ENCODE measurements at regions not wholly inside any gene's neighbourhood (a gene's known extent, or its start where the extent isn't known, plus 50 kb on each side); places are given as distances from the start of the nearest gene placed in this dataset.
A peak's percentile ranks its signal among the peaks of the same experiment; 100 is the strongest.

GRCh38 chr6:170114187-170114945 is 176.5 kb downstream of the DLL1 start:
- H3K4me3 ChIP-seq = no peak overlapping the region

DNA sequence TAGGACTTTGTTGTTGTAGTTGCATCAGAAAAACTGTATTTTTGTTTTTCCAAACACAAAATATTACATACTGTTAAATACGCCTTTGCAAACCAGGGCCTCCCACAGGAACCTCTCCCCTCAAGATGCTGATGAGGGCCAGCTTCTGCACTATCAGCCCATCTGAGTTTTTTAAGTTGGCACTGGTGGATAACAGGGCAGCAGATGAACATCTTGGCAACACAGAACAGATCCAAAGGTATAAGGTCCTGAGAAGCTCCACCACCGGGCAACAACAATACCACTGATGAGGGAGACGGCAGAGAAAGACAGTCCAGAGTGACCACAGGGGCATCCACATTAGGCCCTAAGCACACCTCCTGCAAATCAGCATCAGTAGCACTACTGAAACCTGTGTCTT is 177.7 kb downstream of the DLL1 start:
- Histone ChIP-seq H3K27ac (no peak overlapping the region), H3K9me3 (no peaks in the 10 kb centered on the region), H3K4me1 (no peaks in the 10 kb centered on the region), H3K36me3 (no peaks in the 10 kb centered on the region), H3K27me3 (no peaks in the 10 kb centered on the region), H3K4me3 (no peak overlapping the region)
- TF ChIP-seq, protein P1, sequence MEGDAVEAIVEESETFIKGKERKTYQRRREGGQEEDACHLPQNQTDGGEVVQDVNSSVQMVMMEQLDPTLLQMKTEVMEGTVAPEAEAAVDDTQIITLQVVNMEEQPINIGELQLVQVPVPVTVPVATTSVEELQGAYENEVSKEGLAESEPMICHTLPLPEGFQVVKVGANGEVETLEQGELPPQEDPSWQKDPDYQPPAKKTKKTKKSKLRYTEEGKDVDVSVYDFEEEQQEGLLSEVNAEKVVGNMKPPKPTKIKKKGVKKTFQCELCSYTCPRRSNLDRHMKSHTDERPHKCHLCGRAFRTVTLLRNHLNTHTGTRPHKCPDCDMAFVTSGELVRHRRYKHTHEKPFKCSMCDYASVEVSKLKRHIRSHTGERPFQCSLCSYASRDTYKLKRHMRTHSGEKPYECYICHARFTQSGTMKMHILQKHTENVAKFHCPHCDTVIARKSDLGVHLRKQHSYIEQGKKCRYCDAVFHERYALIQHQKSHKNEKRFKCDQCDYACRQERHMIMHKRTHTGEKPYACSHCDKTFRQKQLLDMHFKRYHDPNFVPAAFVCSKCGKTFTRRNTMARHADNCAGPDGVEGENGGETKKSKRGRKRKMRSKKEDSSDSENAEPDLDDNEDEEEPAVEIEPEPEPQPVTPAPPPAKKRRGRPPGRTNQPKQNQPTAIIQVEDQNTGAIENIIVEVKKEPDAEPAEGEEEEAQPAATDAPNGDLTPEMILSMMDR (IDR thresholded peaks at IDR 0.05) = no peak
- DNase-seq = peak; percentile 1
- ATAC-seq = no peak
- intact Hi-C loops (cut with DNase I) = no loop called here

More at GRCh38 chr6:170114187-170114945, 176.5 kb downstream of the DLL1 start:
- TF ChIP-seq, protein P1 (IDR thresholded peaks at IDR 0.05) = no peak
- intact Hi-C loops (cut with DNase I) = no loop called here
- H3K27ac ChIP-seq = no peak overlapping the region
- no peak for ATAC-seq
- peak; percentile 32 for DNase-seq
- no peaks in the 10 kb centered on the region for H3K27me3 ChIP-seq
- no peaks in the 10 kb centered on the region for H3K36me3 ChIP-seq
- H3K4me1 ChIP-seq = no peaks in the 10 kb centered on the region
- H3K9me3 ChIP-seq = peaks cover 1% of the 10 kb centered on the region

GRCh38 chr6:170112583-170112860 is 178.4 kb downstream of the DLL1 start:
- Histone ChIP-seq H3K9me3 (no peaks in the 10 kb centered on the region), H3K36me3 (no peaks in the 10 kb centered on the region), H3K4me1 (no peaks in the 10 kb centered on the region), H3K27ac (no peak overlapping the region), H3K4me3 (no peak overlapping the region), H3K27me3 (no peaks in the 10 kb centered on the region)
- ATAC-seq (no peak), DNase-seq (peak; percentile 34)
- intact Hi-C loops (cut with DNase I) = no loop called here
- TF ChIP-seq, protein P1 (IDR thresholded peaks at IDR 0.05) = no peak

DNA sequence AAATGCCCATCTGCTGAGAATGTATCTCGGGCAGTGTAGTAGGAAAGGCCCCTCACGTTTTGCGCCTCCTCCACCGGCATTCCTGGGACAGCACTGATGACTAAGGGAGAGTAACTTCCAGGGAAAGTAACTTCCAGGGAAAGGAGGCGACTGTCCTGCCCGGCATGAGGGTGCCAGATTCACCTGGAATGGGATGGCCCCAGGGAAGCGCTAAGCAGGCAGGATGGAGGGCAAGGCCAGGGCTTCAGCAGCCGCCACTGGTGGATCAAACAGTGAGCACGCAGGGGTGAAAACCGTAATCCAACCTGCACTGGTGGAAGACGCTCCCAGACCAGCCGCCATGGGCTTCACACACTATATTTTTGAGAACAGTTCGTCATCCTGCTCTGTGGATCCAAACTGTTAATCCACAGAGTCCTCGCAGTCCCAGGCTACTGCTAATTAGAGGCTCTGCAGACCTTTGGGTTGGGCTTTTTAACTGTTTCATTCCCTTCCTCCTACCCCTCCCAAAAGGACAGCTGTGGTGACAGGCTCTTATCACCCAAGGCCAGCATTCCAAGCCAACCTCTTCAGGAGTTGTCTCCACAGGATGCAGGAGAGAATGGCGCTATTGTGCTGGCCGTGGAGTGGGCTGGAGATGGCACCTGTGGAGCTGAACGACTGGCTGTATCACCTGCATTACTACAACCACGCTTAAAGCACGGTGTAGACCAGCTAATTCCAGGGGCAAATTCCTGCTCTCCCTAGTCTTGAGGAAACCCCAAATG is 178.9 kb downstream of the DLL1 start:
- DNase-seq (peak; percentile 31), ATAC-seq (no peak)
- intact Hi-C loops (cut with DNase I) = no loop called here
- Histone ChIP-seq H3K9me3 (no peaks in the 10 kb centered on the region), H3K4me1 (no peaks in the 10 kb centered on the region), H3K36me3 (no peaks in the 10 kb centered on the region), H3K27ac (no peak overlapping the region), H3K4me3 (no peak overlapping the region), H3K27me3 (no peaks in the 10 kb centered on the region)
- TF ChIP-seq, protein P1 (IDR thresholded peaks at IDR 0.05) = no peak

DNA sequence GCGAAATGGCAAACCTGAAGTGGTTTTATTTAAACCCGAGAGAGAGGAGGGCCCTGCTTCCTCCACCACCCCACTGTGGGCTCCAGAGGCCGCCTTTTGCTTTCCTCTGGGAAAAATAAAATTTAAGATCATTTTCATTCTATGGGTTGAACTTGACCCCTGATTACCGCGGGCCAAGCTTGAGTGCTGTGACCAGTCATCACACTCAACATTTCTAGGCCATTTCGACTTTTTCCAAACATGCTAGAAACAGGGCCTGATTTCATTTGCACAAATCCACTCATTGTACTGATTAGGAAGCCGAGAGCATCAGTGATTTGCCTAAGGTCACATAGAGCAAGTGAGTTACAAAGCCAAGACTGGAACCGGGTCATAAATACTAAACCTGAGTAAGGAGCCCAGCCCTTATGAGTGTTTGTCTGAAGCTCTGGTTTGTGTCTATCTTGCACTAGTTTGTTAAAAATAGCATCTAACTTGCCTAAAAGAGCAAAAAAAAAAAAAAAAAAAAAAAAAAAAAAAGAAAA is 179.7 kb downstream of the DLL1 start:
- Histone ChIP-seq H3K36me3 (no peaks in the 10 kb centered on the region), H3K27ac (no peak overlapping the region), H3K4me1 (no peaks in the 10 kb centered on the region), H3K4me3 (no peak overlapping the region), H3K27me3 (no peaks in the 10 kb centered on the region), H3K9me3 (no peaks in the 10 kb centered on the region)
- ATAC-seq (no peak), DNase-seq (no peak)
- TF ChIP-seq, protein P1 (IDR thresholded peaks at IDR 0.05) = no peak
- intact Hi-C loops (cut with DNase I) = no loop called here

All from upper lobe of right lung (tissue), 1 donor.